HFFc6 (cell line): ENCODE measurements at regions not wholly inside any gene's neighbourhood (a gene's known extent, or its start where the extent isn't known, plus 50 kb on each side); places are given as distances from the start of the nearest gene placed in this dataset.

Source experiments
- DNase-seq: peaks from one replicate; pipeline ENCODE4 v3.0.0-alpha.2; 2018
- H3K27ac Mint-ChIP-seq: 2 replicates; pipeline ENCODE4 v1.8.0; 2020; ENCODE audit warnings: mild to moderate bottlenecking, mixed read lengths
- H3K27me3 Mint-ChIP-seq: 2 replicates; pipeline ENCODE4 v1.8.0; 2021; ENCODE audit warnings: mild to moderate bottlenecking, moderate library complexity, mixed read lengths; ENCODE audit not compliant: insufficient read depth
- H3K36me3 Mint-ChIP-seq: 2 replicates; pipeline ENCODE4 v1.8.0; 2021; ENCODE audit warnings: low read depth, mixed read lengths
- H3K4me1 Mint-ChIP-seq: 2 replicates; pipeline ENCODE4 v1.8.0; 2020; ENCODE audit warnings: low read depth, mixed read lengths
- H3K4me3 Mint-ChIP-seq: 2 replicates; pipeline ENCODE4 v1.8.0; 2020; ENCODE audit warnings: mild to moderate bottlenecking, moderate library complexity, mixed read lengths
- H3K9me3 Mint-ChIP-seq: 2 replicates; pipeline ENCODE4 v1.8.0; 2020; ENCODE audit warnings: mild to moderate bottlenecking, mixed read lengths
- CTCF ChIP-seq: fragments of 200-600 bp; sonication (generic); IDR thresholded peaks from 2 replicates; pipeline ENCODE4 v1.5.0; 2021; ENCODE audit warnings: antibody characterized with exemption, mild to moderate bottlenecking

GRCh38 chr10:44172883-44173607, 211.9 kb downstream of the CXCL12 start:
- peaks cover 5% of the 10 kb centered on the region; the same call in 1 of the 2 replicates for H3K27me3 Mint-ChIP-seq
- H3K4me1 Mint-ChIP-seq = peaks cover 16% of the 10 kb centered on the region
- no peak for TF ChIP-seq CTCF
- no peaks in the 10 kb centered on the region for H3K9me3 Mint-ChIP-seq
- no peaks in the 10 kb centered on the region for H3K36me3 Mint-ChIP-seq
- no peak overlapping the region for H3K4me3 Mint-ChIP-seq
- no peak overlapping the region for H3K27ac Mint-ChIP-seq
- DNase-seq = no peak

GRCh38 chr10:44171765-44172164, 213.1 kb downstream of the CXCL12 start:
- Mint-ChIP-seq H3K4me1 (peaks cover 15% of the 10 kb centered on the region), H3K27me3 (peaks cover 5% of the 10 kb centered on the region; the same call in 1 of the 2 replicates), H3K27ac (no peak overlapping the region), H3K4me3 (no peak overlapping the region), H3K9me3 (no peaks in the 10 kb centered on the region), H3K36me3 (no peaks in the 10 kb centered on the region)
- no peak for DNase-seq
- no peak for TF ChIP-seq CTCF

- TF ChIP-seq CTCF = no peak
Measured at GRCh38 chr10:44168478-44168877, 216.4 kb downstream of the CXCL12 start.

GRCh38 chr10:44167752-44168151, 217.1 kb downstream of the CXCL12 start:
- TF ChIP-seq CTCF = no peak
- peaks cover under 1% of the 10 kb centered on the region for H3K4me1 Mint-ChIP-seq
- no peaks in the 10 kb centered on the region for H3K36me3 Mint-ChIP-seq
- no peaks in the 10 kb centered on the region for H3K9me3 Mint-ChIP-seq
- H3K27ac Mint-ChIP-seq = no peak overlapping the region
- peaks cover 5% of the 10 kb centered on the region; the same call in 1 of the 2 replicates for H3K27me3 Mint-ChIP-seq
- DNase-seq = no peak
- no peak overlapping the region for H3K4me3 Mint-ChIP-seq

More at GRCh38 chr10:44168478-44168877, 216.4 kb downstream of the CXCL12 start:
- peaks cover 8% of the 10 kb centered on the region for H3K4me1 Mint-ChIP-seq
- no peak overlapping the region for H3K27ac Mint-ChIP-seq
- peaks cover 5% of the 10 kb centered on the region; the same call in 1 of the 2 replicates for H3K27me3 Mint-ChIP-seq
- H3K4me3 Mint-ChIP-seq = no peak overlapping the region
- no peaks in the 10 kb centered on the region for H3K9me3 Mint-ChIP-seq
- H3K36me3 Mint-ChIP-seq = no peaks in the 10 kb centered on the region
- DNase-seq = no peak

GRCh38 chr10:44166441-44166840, 218.5 kb downstream of the CXCL12 start:
- no peaks in the 10 kb centered on the region; the same call in 1 of the 2 replicates for H3K4me1 Mint-ChIP-seq

More at GRCh38 chr10:44166441-44166840, 218.5 kb downstream of the CXCL12 start:
- Mint-ChIP-seq H3K9me3 (no peaks in the 10 kb centered on the region), H3K36me3 (no peaks in the 10 kb centered on the region), H3K4me3 (no peak overlapping the region), H3K27ac (no peak overlapping the region), H3K27me3 (peaks cover 4% of the 10 kb centered on the region; the same call in 1 of the 2 replicates)
- TF ChIP-seq CTCF = no peak
- no peak for DNase-seq
